Kidney epithelial cell (primary cell): ENCODE measurements at regions not wholly inside any gene's neighbourhood (a gene's known extent, or its start where the extent isn't known, plus 50 kb on each side); places are given as distances from the start of the nearest gene placed in this dataset.

Source experiments
- DNase-seq: peaks from one replicate; pipeline ENCODE4 v3.0.0-alpha.2; 2010; ENCODE audit warnings: low read depth
- H3K27me3 ChIP-seq: 2 replicates; pipeline ENCODE4 v1.6.0; 2011; ENCODE audit warnings: low read length; ENCODE audit not compliant: control insufficient read depth, insufficient read depth
- H3K36me3 ChIP-seq: 2 replicates; pipeline ENCODE4 v1.5.1; 2011; ENCODE audit warnings: low read length; ENCODE audit not compliant: control insufficient read depth, insufficient read depth
- H3K4me3 ChIP-seq: 2 replicates; pipeline ENCODE4 v1.5.1; 2011; ENCODE audit warnings: low read depth, mild to moderate bottlenecking, control low read depth, low read length
- TF ChIP-seq, protein P1 (sequence below): IDR thresholded peaks from 2 replicates; pipeline ENCODE4 v1.5.1; 2011; ENCODE audit warnings: mild to moderate bottlenecking, moderate library complexity, low read length, control low read depth, inconsistent platforms; ENCODE audit not compliant: insufficient read depth, poor library complexity, severe bottlenecking

DNA sequence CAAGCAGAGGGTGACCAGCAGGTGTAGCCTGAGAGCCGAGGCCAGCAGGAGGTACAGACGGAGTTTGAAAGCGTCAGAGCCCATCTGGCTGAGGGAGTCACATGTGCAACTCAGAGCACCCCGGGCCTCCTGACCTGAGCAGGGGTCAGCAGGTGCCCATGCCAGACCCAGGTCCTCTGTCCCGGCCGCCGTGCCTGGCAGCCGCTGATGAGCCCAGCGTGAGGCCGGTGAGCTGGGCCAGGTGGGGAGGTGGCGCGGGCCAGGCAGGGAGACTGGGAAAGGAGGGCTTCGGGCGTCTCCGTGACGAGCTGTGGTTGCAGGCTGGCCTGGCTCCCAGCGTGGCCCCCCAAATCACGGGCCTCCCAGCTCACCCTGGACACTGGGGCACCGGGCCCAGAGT lies 130.9 kb downstream of the CHSY1 start:
- H3K27me3 ChIP-seq, result no peaks in the 10 kb centered on the region
- H3K4me3 ChIP-seq, result no peak overlapping the region
- TF ChIP-seq, protein P1, sequence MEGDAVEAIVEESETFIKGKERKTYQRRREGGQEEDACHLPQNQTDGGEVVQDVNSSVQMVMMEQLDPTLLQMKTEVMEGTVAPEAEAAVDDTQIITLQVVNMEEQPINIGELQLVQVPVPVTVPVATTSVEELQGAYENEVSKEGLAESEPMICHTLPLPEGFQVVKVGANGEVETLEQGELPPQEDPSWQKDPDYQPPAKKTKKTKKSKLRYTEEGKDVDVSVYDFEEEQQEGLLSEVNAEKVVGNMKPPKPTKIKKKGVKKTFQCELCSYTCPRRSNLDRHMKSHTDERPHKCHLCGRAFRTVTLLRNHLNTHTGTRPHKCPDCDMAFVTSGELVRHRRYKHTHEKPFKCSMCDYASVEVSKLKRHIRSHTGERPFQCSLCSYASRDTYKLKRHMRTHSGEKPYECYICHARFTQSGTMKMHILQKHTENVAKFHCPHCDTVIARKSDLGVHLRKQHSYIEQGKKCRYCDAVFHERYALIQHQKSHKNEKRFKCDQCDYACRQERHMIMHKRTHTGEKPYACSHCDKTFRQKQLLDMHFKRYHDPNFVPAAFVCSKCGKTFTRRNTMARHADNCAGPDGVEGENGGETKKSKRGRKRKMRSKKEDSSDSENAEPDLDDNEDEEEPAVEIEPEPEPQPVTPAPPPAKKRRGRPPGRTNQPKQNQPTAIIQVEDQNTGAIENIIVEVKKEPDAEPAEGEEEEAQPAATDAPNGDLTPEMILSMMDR, result no peak
- no peak for DNase-seq
- no peaks in the 10 kb centered on the region for H3K36me3 ChIP-seq

DNA sequence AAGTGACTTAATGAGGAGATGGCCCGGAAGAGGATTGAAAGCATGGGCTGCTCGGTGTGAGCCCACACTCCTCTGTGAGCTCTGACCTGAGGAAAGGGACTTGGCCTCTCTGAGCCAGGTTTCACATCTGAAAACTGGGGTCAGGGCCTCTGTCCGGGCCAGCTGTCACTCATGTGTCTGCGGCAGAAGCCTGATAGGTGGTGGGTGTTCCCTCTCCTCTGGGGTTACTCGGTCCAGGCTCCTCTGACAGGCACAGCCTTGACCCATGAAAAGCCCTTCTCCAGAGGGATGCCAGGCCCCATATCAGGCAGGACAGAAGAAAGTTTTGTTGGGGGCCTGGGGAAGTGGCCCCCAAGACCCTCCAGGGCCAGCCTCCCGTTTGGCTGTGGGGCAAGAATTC lies 131.4 kb downstream of the CHSY1 start:
- TF ChIP-seq, protein P1, result no peak
- Histone ChIP-seq H3K27me3 (no peaks in the 10 kb centered on the region), H3K4me3 (no peak overlapping the region), H3K36me3 (no peaks in the 10 kb centered on the region)
- no peak for DNase-seq
